MV-4-11 (cell line): ENCODE measurements at regions not wholly inside any gene's neighbourhood (a gene's known extent, or its start where the extent isn't known, plus 50 kb on each side); places are given as distances from the start of the nearest gene placed in this dataset.

Experiments used
- DNase-seq: peaks from one replicate; lab custom pipeline; 2025; lab: John Stamatoyannopoulos, UW

GRCh38 chr4:14552119-14552518 lies 450.2 kb upstream of the CPEB2 start:
- DNase-seq, result no peak

- no peak for DNase-seq
Observed at GRCh38 chr4:14559646-14560045, 442.6 kb upstream of the CPEB2 start.

GRCh38 chr4:14560577-14560976 lies 441.7 kb upstream of the CPEB2 start:
- DNase-seq, result no peak

- no peak for DNase-seq
Observed at GRCh38 chr4:14562901-14563300, 439.4 kb upstream of the CPEB2 start.

GRCh38 chr4:14564281-14564680 lies 438.0 kb upstream of the CPEB2 start:
- DNase-seq, result no peak

GRCh38 chr4:14566518-14566917 lies 435.8 kb upstream of the CPEB2 start:
- no peak for DNase-seq

- DNase-seq, result no peak
Observed at GRCh38 chr4:14568351-14568750, 433.9 kb upstream of the CPEB2 start.

GRCh38 chr4:14575289-14575688 lies 427.0 kb upstream of the CPEB2 start:
- no peak for DNase-seq

- DNase-seq, result no peak
Observed at GRCh38 chr4:14575919-14576318, 426.4 kb upstream of the CPEB2 start.

- no peak for DNase-seq
Observed at GRCh38 chr4:14580061-14580460, 422.2 kb upstream of the CPEB2 start.

GRCh38 chr4:14581741-14582140 lies 420.5 kb upstream of the CPEB2 start:
- DNase-seq, result no peak

- DNase-seq, result no peak
Observed at GRCh38 chr4:14582677-14583076, 419.6 kb upstream of the CPEB2 start.

- no peak for DNase-seq
Observed at GRCh38 chr4:14583331-14583730, 418.9 kb upstream of the CPEB2 start.

GRCh38 chr4:14583752-14584151 lies 418.5 kb upstream of the CPEB2 start:
- no peak for DNase-seq

GRCh38 chr4:14592950-14593349 lies 409.3 kb upstream of the CPEB2 start:
- DNase-seq, result no peak

GRCh38 chr4:14596028-14596427 lies 406.3 kb upstream of the CPEB2 start:
- no peak for DNase-seq

GRCh38 chr4:14596437-14596836 lies 405.8 kb upstream of the CPEB2 start:
- DNase-seq, result no peak

- DNase-seq, result no peak
Observed at GRCh38 chr4:14596904-14597303, 405.4 kb upstream of the CPEB2 start.

- no peak for DNase-seq
Observed at GRCh38 chr4:14602206-14602605, 400.1 kb upstream of the CPEB2 start.

- no peak for DNase-seq
Observed at GRCh38 chr4:14607001-14607400, 395.3 kb upstream of the CPEB2 start.

- DNase-seq, result no peak
Observed at GRCh38 chr4:14607578-14607977, 394.7 kb upstream of the CPEB2 start.

- DNase-seq, result no peak
Observed at GRCh38 chr4:14608630-14609029, 393.7 kb upstream of the CPEB2 start.

GRCh38 chr4:14614840-14615239 lies 387.4 kb upstream of the CPEB2 start:
- no peak for DNase-seq

- peak; percentile 54 for DNase-seq
Observed at GRCh38 chr4:14615671-14616070, 386.6 kb upstream of the CPEB2 start.

GRCh38 chr4:14620567-14621141 lies 381.6 kb upstream of the CPEB2 start:
- no peak for DNase-seq
